H9 (cell line): ENCODE measurements at regions not wholly inside any gene's neighbourhood (a gene's known extent, or its start where the extent isn't known, plus 50 kb on each side); places are given as distances from the start of the nearest gene placed in this dataset.

Experiments
- DNase-seq: peaks from one replicate; pipeline ENCODE4 v3.0.0-alpha.2; 2017
- H2AFZ ChIP-seq: one replicate; pipeline ENCODE4 v1.6.1; 2013; ENCODE audit warnings: mild to moderate bottlenecking, low read length, control low read depth, moderate library complexity
- H2AK5ac ChIP-seq: 2 replicates; pipeline ENCODE4 v1.6.1; 2013; ENCODE audit warnings: low read length, control low read depth, mixed read lengths; ENCODE audit not compliant: insufficient read length
- H2BK120ac ChIP-seq: one replicate; pipeline ENCODE4 v1.6.1; 2013; ENCODE audit warnings: low read depth, mild to moderate bottlenecking, low read length, control low read depth, inconsistent platforms; ENCODE audit not compliant: poor library complexity, severe bottlenecking
- H2BK12ac ChIP-seq: 2 replicates; pipeline ENCODE4 v1.6.1; 2013; ENCODE audit warnings: low read length, control low read depth, mixed read lengths, low read depth; ENCODE audit not compliant: insufficient read length
- H2BK15ac ChIP-seq: 2 replicates; pipeline ENCODE4 v1.6.1; 2013; ENCODE audit warnings: low read depth, low read length, control low read depth
- H2BK20ac ChIP-seq: one replicate; pipeline ENCODE4 v1.6.1; 2013; ENCODE audit warnings: low read depth, mild to moderate bottlenecking, low read length, control low read depth, inconsistent platforms; ENCODE audit not compliant: poor library complexity, severe bottlenecking
- H2BK5ac ChIP-seq: 2 replicates; pipeline ENCODE4 v1.6.1; 2013; ENCODE audit warnings: low read length, control low read depth, mixed read lengths; ENCODE audit not compliant: insufficient read length
- H3K14ac ChIP-seq: 2 replicates; pipeline ENCODE4 v1.6.1; 2013; ENCODE audit warnings: low read length, control low read depth; ENCODE audit not compliant: insufficient read depth
- H3K18ac ChIP-seq: 2 replicates; pipeline ENCODE4 v1.6.1; 2013; ENCODE audit warnings: low read depth, mild to moderate bottlenecking, mixed read lengths, low read length, control low read depth; ENCODE audit not compliant: insufficient read length
- H3K23ac ChIP-seq: 2 replicates; pipeline ENCODE4 v1.6.1; 2013; ENCODE audit warnings: low read length, control low read depth, mixed read lengths, low read depth; ENCODE audit not compliant: insufficient read length
- H3K23me2 ChIP-seq: 2 replicates; pipeline ENCODE4 v1.6.1; 2013; ENCODE audit warnings: low read depth, mild to moderate bottlenecking, mixed read lengths, low read length, control low read depth; ENCODE audit not compliant: insufficient read length, poor library complexity, severe bottlenecking
- H3K27ac ChIP-seq: 2 replicates; pipeline ENCODE4 v1.5.1; 2013; ENCODE audit warnings: low read length, control low read depth, mixed read lengths, low read depth; ENCODE audit not compliant: insufficient read length
- H3K27me3 ChIP-seq: 2 replicates; pipeline ENCODE4 v1.6.1; 2013; ENCODE audit warnings: low read length, control low read depth, inconsistent platforms; ENCODE audit not compliant: insufficient read depth
- H3K4ac ChIP-seq: 2 replicates; pipeline ENCODE4 v1.6.1; 2013; ENCODE audit warnings: low read depth, mild to moderate bottlenecking, control low read depth, inconsistent platforms, low read length, moderate library complexity
- H3K4me1 ChIP-seq: 2 replicates; pipeline ENCODE4 v1.6.1; 2013; ENCODE audit warnings: low read length, control low read depth, inconsistent platforms; ENCODE audit not compliant: insufficient read depth
- H3K4me2 ChIP-seq: 2 replicates; pipeline ENCODE4 v1.6.1; 2013; ENCODE audit warnings: low read length, control low read depth, mixed read lengths; ENCODE audit not compliant: insufficient read length, insufficient read depth
- H3K56ac ChIP-seq: 2 replicates; pipeline ENCODE4 v1.6.1; 2013; ENCODE audit warnings: low read depth, mild to moderate bottlenecking, mixed read lengths, low read length, control low read depth; ENCODE audit not compliant: insufficient read length
- H3K79me1 ChIP-seq: 2 replicates; pipeline ENCODE4 v1.6.1; 2013; ENCODE audit warnings: low read depth, mild to moderate bottlenecking, moderate library complexity, low read length, control low read depth, inconsistent platforms; ENCODE audit not compliant: insufficient read depth, poor library complexity, severe bottlenecking
- H3K79me2 ChIP-seq: 2 replicates; pipeline ENCODE4 v1.6.1; 2013; ENCODE audit warnings: low read length, control low read depth, inconsistent platforms; ENCODE audit not compliant: insufficient read depth
- H3K9ac ChIP-seq: 2 replicates; pipeline ENCODE4 v1.6.1; 2013; ENCODE audit warnings: low read length, control low read depth, mixed read lengths; ENCODE audit not compliant: insufficient read length; ENCODE audit errors: extremely low read depth
- H3K9me3 ChIP-seq: one replicate; pipeline ENCODE4 v1.6.1; 2013; ENCODE audit warnings: low read depth, low read length, inconsistent platforms; ENCODE audit not compliant: control insufficient read depth
- H3T11ph ChIP-seq: one replicate; pipeline ENCODE4 v1.6.1; 2013; ENCODE audit warnings: mild to moderate bottlenecking, low read length, control low read depth, inconsistent platforms
- H4K20me1 ChIP-seq: one replicate; pipeline ENCODE4 v1.6.1; 2013; ENCODE audit not compliant: control insufficient read depth, insufficient read length, insufficient read depth
- H4K5ac ChIP-seq: 2 replicates; pipeline ENCODE4 v1.6.1; 2013; ENCODE audit warnings: low read depth, mild to moderate bottlenecking, mixed read lengths, low read length, control low read depth; ENCODE audit not compliant: insufficient read length
- H4K8ac ChIP-seq: replicated peaks from 2 replicates; pipeline ENCODE4 v1.6.1; 2013; ENCODE audit warnings: low read length, control low read depth, mixed read lengths, low read depth; ENCODE audit not compliant: insufficient read length
- H4K91ac ChIP-seq: 2 replicates; pipeline ENCODE4 v1.6.1; 2013; ENCODE audit warnings: low read depth, mild to moderate bottlenecking, moderate library complexity, mixed read lengths, low read length, control low read depth; ENCODE audit not compliant: insufficient read length
- H3K27ac Mint-ChIP-seq, 3 experiments: 2 replicates in 2 of 3; 3 replicates in 1 of 3; pipeline ENCODE4 v1.8.0; 2020 to 2021; ENCODE audit warnings: mixed read lengths in 3 of 3, mild to moderate bottlenecking in 1 of 3, moderate library complexity in 1 of 3
- H3K27me3 Mint-ChIP-seq: 2 replicates; pipeline ENCODE4 v1.8.0; 2021; ENCODE audit warnings: low read depth, mild to moderate bottlenecking, moderate library complexity, mixed read lengths
- H3K36me3 Mint-ChIP-seq, 3 experiments: 2 replicates in 2 of 3; 3 replicates in 1 of 3; pipeline ENCODE4 v1.8.0; 2020 to 2021; ENCODE audit warnings: low read depth in 3 of 3, mixed read lengths in 3 of 3; ENCODE audit not compliant: insufficient read depth in 1 of 3
- H3K4me1 Mint-ChIP-seq, 2 experiments: 2 replicates each; pipeline ENCODE4 v1.8.0; 2020; ENCODE audit warnings: mixed read lengths in 2 of 2
- H3K4me3 Mint-ChIP-seq, 2 experiments: 2 replicates in 1 of 2; 3 replicates in 1 of 2; pipeline ENCODE4 v1.8.0; 2020 to 2021; ENCODE audit warnings: mild to moderate bottlenecking in 2 of 2, mixed read lengths in 2 of 2, moderate library complexity in 1 of 2
- H3K9me3 Mint-ChIP-seq, 2 experiments: 2 replicates in 1 of 2; 3 replicates in 1 of 2; pipeline ENCODE4 v1.8.0; 2020; ENCODE audit warnings: mild to moderate bottlenecking in 2 of 2, mixed read lengths in 2 of 2, moderate library complexity in 1 of 2
- CTCF ChIP-seq: fragments of 200-600 bp; sonication (generic); conservative IDR thresholded peaks from 3 replicates; pipeline ENCODE4 v1.8.0; 2021; ENCODE audit warnings: antibody characterized with exemption, mild to moderate bottlenecking

- Histone ChIP-seq H3K4ac (no peak overlapping the region), H3K18ac (no peak overlapping the region), H3K9ac (no peak overlapping the region), H4K20me1 (no peaks in the 10 kb centered on the region), H3K27ac (no peak overlapping the region), H2AFZ (no peak overlapping the region), H2BK5ac (no peak overlapping the region), H2BK15ac (no peak overlapping the region), H2AK5ac (no peak overlapping the region), H3K4me1 (peaks cover 7% of the 10 kb centered on the region; the same call in 1 of the 2 replicates), H2BK12ac (no peak overlapping the region), H3K79me2 (no peaks in the 10 kb centered on the region), H3K4me2 (no peak overlapping the region), H4K91ac (no peak overlapping the region), H4K8ac (no peak overlapping the region), H2BK20ac (no peak overlapping the region), H4K5ac (no peak overlapping the region), H3K79me1 (no peaks in the 10 kb centered on the region), H3K27me3 (no peaks in the 10 kb centered on the region), H3K14ac (no peak overlapping the region), H3K23me2 (no peaks in the 10 kb centered on the region), H2BK120ac (no peak overlapping the region), H3T11ph (no peak overlapping the region), H3K9me3 (no peaks in the 10 kb centered on the region), H3K23ac (no peak overlapping the region), H3K56ac (no peak overlapping the region)
- Mint-ChIP-seq H3K4me3 (no peak overlapping the region), H3K27ac (peak overlapping the region in 2 of 3 experiments; percentile 1 to 27; a peak in 2 of 7 replicates), H3K27me3 (no peaks in the 10 kb centered on the region), H3K4me1 (peaks cover 23 to 24% of the 10 kb centered on the region in 2 experiments), H3K36me3 (peaks cover 0 to 13% (median 0%) of the 10 kb centered on the region in 3 experiments; a peak in 3 of 7 replicates), H3K9me3 (peaks cover 0 to 4% of the 10 kb centered on the region in 2 experiments; a peak in 2 of 5 replicates)
- DNase-seq = no peak
- no peak for TF ChIP-seq CTCF
Observed at GRCh38 chr3:34174740-34175139, 376.3 kb downstream of the PDCD6IP start.
